GM19438 (cell line): ENCODE measurements at regions not wholly inside any gene's neighbourhood (a gene's known extent, or its start where the extent isn't known, plus 50 kb on each side); places are given as distances from the start of the nearest gene placed in this dataset.
"Not testable (repeated sequence)": the region's sequence is repeated elsewhere in the genome, so short reads cannot be mapped to it uniquely, and the experiment has no call there.

ENCODE experiments used
- ATAC-seq: cut with Tn5 transposase; IDR thresholded peaks from one replicate; pipeline ENCODE4 v1.9.1; 2021; ENCODE audit warnings: low read depth; ENCODE audit not compliant: unreplicated experiment

GRCh38 chr10:81367132-81367531 lies 507.9 kb upstream of the NRG3 start:
- ATAC-seq: no peak

DNA sequence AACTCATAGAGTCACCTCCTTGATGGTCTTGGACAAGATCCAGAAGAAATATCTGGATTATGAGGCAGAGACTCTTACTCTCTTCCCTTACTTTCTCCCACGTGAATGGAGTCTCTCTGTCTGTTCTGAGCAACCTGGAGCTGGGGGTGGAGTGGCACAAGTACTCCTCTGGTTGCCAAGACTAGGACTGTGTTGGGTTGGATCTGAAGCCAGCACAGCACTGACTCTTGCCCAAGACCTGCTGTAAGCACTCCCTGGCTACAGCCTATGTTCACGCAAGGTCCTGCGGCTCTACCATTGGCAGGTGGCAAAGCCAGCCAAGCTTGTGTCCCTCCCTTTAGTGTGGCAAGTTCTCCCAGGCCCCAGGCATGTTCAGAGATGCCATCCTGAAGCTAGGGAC lies 488.2 kb upstream of the NRG3 start:
- ATAC-seq: no peak

DNA sequence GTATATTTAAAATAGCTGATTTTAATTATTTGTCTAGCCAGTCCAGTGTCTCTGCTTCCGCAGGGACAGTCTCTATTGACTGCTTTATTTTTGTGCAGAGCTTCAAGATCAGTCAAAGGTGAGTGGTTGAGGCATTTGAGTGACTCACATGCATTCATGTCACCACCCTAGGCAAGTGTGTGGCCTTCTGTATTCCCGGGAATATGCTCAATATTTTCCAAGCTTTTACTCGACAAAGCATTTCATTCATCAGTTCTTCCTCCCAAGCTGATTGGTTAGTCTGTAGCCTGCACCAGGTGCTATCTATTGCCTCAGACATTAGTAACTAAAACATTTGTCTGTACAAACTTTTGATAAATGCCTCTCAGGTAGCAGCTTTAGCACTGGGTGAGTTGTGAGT lies 471.5 kb upstream of the NRG3 start:
- no peak for ATAC-seq

DNA sequence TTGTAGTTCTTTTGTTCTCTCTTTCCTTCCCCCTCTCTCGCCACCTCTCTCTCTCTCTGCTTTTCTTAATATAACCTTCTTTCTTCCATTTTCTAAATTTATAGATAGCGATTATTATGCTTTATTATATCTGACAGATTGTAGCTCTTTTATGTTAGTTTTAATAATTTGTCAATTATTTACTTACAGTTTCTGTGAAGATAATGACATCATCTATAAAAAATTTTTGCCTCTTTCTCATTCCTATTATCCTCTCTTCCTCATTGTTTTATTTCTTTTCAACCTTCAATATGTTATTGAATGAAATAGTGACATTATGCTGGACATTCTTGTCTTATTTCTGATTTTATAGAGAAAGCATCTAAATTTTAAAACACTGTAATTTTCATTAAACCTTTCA lies 469.6 kb upstream of the NRG3 start:
- ATAC-seq: no peak

DNA sequence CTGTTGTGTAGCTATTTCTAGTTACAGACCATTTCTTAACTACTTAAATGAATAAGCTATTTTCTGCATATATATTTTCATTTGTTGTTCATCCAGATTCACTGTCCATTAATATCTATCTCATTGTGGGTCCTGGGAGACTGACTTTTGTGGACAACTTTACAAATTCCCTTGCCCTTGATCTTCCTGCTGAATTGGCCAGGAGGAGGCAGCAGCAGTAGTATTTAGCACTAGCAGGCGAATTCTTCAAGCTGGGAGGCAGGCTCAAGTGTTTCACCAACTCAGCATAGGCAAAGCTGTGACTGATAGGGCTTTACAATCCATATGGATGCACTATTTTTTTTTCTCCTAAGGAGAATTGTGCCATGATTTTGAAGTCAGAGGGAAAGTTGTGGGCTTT lies 461.0 kb upstream of the NRG3 start:
- no peak for ATAC-seq

DNA sequence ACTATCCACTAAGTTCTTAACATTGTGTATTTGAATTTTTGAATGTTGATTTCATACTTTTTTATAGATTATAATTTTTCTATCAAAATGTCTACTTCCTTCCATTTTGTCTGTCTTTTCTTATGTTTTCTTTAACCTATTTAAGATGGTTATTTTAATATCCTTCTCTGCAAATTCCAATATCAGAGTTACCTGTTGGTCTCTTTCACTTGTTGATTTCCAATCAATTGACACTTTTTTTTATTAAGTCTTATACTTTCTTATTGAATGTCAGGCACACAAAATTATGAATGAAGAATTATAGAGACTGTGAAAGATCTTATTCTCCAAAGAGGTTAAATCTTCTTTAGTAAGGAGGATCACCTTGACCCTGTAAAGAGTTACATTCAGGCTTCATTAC lies 448.3 kb upstream of the NRG3 start:
- ATAC-seq: no peak

GRCh38 chr10:81428456-81429134 lies 446.4 kb upstream of the NRG3 start:
- no peak for ATAC-seq

- ATAC-seq: no peak
Observed at GRCh38 chr10:81439445-81439844, 435.5 kb upstream of the NRG3 start.

DNA sequence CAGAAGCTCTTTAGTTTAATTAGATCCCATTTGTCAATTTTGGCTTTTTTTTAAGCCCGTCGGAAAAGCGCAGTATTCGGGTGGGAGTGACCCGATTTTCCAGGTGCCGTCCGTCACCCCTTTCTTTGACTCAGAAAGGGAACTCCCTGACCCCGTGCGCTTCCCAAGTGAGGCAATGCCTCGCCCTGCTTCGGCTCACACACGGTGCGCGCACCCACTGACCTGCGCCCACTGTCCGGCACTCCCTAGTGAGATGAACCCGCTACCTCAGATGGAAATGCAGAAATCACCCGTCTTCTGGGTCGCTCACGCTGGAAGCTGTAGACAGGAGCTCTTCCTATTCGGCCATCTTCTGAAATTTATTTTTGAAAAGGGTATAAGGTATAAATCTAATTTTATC lies 433.4 kb upstream of the NRG3 start:
- not testable (repeated sequence) for ATAC-seq

DNA sequence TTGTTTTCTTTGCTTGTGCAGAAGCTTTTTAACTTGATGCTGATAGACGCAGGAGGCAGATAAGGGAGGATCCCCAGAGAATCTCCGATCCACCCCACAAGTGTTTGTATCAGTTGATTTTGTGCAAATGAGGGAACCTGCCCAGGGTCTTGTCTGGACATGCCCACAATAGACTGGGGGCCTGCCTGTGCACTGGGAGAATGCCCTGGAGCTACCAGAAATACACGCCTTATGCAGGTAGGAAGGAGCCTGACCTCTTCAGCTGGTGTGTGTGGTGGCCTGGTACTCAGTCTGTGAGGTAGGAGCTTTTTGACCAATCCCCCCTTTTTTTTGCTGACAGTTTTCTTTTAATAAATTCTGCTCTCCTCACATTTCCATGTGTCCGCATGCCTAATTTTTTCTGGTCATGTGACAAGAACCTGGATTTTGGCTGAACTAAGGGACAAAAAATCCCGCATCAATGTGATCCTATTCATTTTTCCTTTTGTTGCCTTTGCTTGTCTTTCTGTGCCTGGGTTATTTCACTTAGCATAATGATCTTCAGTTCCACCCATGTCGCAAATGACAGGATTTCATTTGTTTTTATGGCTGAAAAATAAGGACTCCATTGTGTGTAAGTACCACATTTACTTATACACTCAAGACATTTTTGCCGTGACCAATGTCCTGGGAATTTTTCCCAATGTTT lies 430.6 kb upstream of the NRG3 start:
- no peak for ATAC-seq

DNA sequence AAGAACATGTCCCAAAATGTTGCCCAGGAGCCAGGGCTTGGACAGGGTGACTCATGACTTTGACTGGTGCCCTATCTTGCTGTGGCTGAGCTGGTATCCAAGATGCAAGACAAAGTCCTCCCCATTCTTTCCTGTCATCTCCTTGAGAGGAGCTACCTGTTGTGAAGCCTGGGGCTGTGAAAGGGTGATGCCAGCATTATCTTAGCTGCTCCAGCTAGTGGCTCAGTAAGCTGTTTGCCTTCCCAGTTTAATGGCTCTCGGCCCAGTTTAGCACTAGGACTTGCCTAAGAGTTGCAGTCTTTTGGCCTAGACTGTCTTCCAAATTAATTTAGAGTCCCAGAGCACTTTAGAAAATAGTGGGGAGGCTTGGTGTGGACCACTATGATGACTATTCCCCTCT lies 424.3 kb upstream of the NRG3 start:
- no peak for ATAC-seq

DNA sequence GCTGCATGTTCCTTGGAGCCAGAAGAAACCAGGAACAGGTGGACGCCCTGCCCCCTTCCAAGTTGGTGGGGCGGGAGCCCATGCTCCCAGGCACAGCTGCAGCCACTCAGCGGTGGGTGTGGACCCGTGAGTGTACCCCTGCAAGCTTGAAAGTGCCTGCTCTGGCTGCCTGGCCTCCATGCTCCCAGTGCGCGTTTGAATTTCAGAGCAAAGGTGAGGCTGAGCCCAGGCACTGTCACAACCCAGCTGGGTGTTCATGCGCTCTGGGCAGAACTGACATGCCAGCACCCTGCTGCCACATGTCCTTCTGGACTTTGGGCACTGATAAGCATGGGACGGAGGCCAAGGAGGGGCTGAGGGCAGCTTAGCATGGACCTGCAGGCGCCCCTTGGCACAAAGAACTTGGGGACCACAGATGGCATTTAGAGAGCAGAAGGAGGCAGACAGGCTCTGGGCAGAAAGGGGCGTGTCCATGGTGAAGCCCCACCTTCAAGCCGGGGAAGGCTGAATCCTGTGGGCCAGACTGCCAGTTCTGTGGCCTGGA lies 402.0 kb upstream of the NRG3 start:
- ATAC-seq: no peak

DNA sequence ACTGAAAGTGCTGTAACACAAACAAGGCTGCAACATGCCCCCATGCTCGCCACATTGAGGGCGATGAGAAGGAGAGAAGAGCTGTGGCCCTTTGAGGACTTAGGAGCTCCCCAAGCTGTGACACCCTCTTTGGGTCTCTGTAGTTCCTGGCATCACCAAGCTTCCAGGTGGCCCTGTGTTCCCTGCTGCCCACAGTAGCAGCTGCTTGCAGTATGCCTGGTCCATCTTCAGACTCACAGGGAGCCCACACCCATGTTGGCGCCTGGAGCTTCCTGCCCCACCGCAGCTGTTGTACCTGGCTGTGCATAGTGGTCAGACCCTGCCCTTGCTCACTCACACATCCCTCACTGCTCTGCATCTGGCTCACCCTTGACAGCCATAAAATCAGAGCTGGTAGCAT lies 401.2 kb upstream of the NRG3 start:
- ATAC-seq: no peak

DNA sequence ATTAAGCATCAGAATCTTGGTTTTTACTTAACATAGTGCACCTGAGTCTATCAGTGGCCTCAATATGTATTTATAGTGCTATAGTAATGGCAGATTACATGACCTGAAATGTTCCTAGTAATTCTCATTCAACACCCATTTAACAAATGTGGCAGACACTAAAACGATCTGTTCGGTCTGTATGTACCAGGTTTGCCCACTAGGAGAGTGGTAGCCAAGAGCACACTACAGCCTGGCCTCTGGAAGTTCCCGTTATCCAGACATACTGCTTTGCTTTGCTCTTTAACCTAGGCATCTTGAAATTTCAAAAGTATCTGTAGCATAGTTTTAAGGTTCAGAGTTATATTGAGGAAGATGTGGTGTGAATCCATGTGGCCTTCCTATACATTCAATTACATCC lies 395.7 kb upstream of the NRG3 start:
- no peak for ATAC-seq

DNA sequence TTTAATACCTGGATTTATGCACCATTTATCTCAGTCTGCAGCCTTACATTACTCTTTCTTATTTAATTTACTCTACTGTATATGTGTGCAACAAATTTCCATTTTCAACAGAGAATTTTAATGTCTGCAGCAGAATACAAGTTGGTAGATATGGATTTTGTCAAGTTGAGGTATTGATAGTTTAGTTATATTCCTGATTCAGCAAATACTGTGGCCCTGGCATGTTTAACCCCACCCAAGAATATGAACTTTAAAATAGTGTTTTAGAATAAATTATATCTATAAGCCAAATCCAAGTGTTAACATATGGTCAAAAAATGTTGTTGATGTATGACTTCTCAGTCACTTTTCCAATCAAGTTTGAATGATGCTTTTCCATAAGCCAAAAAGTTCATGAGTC lies 378.4 kb upstream of the NRG3 start:
- no peak for ATAC-seq

DNA sequence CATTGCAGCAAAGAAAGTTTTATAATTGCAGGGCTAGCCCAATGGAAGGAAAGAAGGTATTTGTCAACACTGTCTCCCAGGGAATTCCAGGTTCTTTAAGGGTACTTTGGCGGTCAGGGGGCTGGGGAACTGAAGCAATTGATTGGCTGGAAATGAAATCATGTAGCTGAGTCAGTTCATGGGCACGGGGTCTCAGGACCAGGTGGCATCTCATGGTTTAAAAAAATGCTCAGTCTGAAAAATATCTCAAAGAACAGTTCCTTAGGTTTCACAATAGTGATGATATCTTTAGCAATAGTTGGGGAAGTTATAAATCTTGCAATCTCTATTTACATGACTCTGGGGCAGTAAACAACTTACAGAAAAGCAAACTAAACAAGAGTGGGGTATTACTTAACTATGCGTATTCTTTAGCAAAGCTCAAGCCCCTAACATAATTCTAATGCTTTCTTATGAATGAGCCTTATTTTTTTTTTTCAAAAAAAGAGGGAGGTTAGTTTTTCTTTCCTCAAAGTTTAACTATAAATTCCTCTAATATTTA lies 376.9 kb upstream of the NRG3 start:
- no peak for ATAC-seq

DNA sequence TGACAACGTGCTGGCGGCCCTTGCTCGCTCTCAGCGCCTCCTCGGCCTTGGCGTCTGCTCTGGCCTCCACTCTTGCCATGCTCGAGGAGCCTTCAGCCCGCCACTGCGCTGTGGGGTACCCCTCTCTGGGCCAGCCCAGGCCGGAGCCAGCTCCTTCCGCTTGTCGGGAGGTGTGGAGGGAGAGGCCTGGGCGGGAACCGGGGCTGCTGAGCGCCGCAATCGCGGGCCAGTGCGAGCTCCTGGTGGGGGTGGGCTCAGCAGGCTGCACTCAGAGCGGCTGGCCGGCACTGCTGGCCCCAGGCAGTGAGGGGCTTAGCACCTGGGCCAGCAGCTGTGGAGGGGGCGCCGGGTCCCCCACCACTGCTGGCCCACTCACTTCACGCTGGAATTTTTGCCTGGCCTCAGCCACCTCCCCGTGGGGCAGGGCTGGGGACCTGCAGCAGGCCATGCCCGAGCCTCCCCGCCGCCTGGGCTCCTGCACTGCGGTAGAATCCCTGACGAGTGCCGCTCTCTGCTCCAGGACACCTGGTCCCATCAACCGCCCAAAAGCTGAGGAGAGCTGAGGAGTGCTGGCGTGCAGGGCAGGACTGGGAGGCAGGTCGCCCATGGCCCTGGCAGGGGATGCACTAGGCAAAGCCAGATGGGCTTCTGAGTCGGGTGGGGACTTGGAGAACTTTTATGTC lies 372.2 kb upstream of the NRG3 start:
- ATAC-seq: no peak

- not testable (repeated sequence) for ATAC-seq
Observed at GRCh38 chr10:81505777-81506176, 369.2 kb upstream of the NRG3 start.

DNA sequence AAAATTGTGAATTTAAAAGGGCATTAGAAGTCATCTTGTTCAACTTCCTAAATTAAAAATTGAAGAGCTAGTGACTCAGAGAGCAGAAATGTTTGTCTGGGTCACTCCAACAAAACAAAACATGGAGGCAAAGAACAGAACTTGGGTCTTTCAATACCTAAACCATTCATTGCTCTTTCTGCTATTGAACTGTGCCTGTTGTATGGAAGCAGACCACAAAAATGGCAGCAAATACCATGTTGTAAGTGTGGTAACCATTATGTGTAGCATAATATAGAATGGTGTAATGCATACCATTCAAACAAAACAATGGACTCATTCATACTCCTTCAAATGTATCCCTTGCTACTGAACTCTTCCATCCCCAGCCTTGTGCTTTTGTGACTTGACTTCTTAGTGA lies 360.2 kb upstream of the NRG3 start:
- no peak for ATAC-seq

GRCh38 chr10:81520688-81521087 lies 354.3 kb upstream of the NRG3 start:
- ATAC-seq: no peak

DNA sequence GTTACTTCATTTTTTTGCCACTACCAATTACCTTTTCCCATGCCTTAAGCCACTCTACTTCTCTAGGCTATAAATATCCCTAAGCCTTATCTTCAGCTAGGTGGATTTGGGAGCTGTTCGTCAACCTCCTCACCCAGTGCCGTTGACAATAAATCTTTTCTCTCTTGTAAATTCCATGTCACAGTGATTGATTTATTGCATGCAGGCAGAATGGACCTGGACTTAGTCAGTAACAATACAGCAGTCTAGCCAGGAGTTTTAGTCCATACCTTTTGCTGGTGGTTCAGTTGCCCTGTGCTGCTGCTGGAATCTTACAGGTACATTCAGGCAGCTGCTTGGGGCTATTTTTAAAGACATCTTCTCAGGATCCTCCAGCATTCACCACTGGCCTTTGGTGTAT lies 350.5 kb upstream of the NRG3 start:
- no peak for ATAC-seq
